Stimulated activated CD4-positive, alpha-beta T cell treated with anti-CD3 and anti-CD28 coated beads, Interleukin-4, amount 100 ng/mL, for 24 hours (primary cell): ENCODE measurements at regions not wholly inside any gene's neighbourhood (a gene's known extent, or its start where the extent isn't known, plus 50 kb on each side); places are given as distances from the start of the nearest gene placed in this dataset.

Experiments
- DNase-seq: peaks from one replicate; pipeline ENCODE4 v3.0.0-alpha.2; 2020

GRCh38 chr13:99911965-99912566, 59.5 kb downstream of the ZIC5 start:
- DNase-seq, result no peak

- no peak for DNase-seq
Observed at GRCh38 chr13:99911069-99911964, 60.2 kb downstream of the ZIC5 start.

GRCh38 chr13:99909836-99910619, 61.5 kb downstream of the ZIC5 start:
- no peak for DNase-seq

DNA sequence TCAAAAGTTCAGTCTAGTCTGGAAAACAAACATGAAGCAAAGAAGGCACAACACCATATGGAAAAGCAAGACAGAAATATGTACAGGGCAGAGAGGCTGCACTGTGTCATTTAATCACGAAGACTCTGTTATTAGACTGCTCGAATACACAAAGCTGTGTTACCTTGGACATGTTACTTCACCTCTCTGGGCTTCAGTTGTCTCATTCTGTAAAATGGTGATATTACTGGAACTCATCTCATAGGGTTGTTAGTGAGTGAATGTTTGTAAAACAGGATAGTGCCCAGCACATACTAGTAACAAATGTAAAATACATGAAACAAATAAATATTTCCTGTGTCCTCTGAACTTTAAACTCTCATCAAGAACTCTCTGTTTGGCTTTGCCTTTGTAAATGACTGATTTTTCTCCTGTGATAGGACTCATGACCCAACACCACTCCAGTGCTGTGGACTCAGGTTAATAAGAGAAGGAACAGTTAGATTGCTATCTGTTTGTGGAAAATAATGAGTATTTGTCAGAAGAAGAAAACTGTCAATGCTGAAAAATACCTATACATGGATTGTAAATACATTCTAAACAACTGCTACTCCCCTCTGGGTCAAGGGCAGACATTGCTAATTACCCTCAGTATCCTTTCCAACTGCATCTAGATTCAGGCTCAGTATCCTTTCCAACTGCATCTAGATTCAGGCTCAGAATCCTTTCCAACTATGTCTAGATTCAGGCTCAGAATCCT, 62.3 kb downstream of the ZIC5 start:
- DNase-seq, result no peak

- no peak for DNase-seq
Observed at GRCh38 chr13:99908140-99908803, 63.3 kb downstream of the ZIC5 start.

- no peak for DNase-seq
Observed at GRCh38 chr13:99907627-99908026, 63.9 kb downstream of the ZIC5 start.

DNA sequence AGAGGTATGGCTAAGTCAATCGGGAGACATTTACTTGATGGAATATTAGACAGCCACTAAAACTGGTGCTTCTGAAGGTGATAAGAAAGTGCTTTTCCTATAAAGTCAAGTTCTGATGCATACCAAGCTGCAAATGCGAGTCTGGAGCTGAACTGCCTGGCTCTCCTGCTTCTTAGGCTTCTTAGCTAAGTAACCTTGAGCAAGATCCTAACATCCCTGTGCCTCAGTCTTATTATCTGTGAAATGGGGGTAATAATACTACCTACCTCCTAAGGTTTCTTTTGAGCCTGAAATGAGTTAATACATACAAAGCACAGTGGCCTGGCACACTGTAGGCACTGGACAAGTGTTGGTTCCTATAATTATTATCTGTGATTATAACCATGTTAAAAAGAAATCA, 64.5 kb downstream of the ZIC5 start:
- no peak for DNase-seq

GRCh38 chr13:99905814-99906213, 65.8 kb downstream of the ZIC5 start:
- no peak for DNase-seq

GRCh38 chr13:99905224-99905623, 66.3 kb downstream of the ZIC5 start:
- no peak for DNase-seq

DNA sequence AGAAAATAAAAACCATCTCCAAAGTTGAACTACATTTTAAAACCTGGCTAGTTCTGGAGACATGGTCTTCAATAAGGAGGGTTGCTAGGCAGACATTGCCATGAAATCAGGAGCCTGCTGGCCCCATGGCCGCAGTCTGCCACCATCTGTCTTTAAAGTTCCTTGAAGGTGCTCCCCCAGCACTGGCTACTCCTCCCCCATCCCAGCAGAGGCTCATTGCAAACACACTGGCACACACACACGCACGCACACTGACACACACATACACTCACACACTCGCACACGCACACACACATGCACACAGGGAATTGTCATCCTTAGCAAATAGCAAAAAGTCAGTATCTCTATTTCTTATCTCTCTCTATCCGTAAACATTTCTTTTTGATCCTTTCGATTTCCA, 68.4 kb downstream of the ZIC5 start:
- no peak for DNase-seq

DNA sequence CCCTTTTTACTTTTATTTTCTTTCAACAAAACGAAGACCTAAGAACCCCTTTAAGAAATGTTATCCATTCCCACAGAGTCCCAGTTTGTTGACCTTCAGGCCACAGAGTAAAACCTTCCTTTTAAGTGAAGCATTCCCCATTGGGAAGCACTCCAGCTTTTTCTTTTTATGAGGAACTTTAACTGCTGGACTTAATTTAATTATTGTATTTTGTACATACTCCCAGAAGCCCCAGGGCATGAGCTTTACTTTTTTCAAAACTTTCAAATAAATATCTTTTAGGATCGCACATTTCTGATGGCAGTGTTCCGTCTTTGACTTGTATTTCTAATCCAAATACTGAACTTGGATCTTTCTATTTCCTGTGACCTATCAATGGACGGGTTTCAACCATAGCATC, 68.9 kb downstream of the ZIC5 start:
- no peak for DNase-seq

DNA sequence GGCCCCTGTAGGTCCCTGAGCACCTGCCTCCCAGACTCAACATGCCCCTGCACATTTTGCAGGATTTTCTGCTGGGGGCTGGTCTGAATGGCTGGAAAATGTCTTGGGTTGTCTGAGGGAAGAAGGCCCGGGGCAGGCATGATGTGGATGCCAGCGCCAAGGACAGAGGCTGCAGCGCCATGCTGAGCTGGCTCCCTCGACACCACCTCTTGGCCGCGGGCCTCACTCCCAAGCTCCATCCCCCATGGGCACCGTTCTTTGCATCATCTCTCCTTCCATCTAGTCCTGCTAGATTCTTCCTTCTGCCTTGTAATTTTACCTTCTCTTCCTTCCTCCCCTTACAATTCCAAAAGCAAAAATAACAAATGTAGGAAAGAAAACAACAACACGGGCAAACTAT, 70.6 kb downstream of the ZIC5 start:
- DNase-seq, result no peak

DNA sequence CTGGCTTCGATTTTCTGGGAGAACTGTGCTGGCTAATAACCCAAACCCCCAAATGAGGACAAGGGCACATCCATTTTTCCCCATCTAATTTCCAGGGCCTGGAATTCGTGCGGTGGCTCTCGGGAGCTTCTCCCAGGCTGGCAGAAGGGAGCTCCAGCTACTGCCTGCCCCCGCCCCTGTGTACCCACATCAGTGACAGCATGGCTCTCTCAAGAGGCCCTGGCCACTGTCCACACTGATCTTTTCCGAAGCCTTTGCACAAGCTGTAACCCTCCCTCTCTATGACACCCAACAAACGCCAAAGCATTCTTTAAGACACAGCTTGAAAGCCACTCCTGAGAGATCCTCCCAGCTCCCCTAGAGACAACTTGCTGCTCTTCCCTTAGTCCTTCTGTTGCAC, 73.1 kb downstream of the ZIC5 start:
- no peak for DNase-seq

DNA sequence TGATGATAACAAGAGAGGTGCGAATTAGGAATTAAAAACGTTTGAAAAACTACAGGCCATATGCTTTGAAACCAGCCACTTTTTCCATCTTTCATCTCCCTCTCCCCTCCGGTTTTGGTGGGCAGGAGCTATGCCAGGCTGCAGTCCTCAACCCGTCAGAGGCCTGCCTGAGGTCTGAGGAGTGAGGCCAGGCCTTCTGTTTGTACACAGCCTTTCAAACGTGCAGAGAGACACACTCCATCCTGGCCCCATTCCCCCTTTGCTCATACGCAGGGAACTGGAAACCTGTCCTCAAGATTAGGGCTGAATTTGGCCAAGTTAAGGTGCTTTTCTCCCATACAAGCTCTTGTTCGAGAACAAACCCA, 74.5 kb downstream of the ZIC5 start:
- DNase-seq, result no peak

- no peak for DNase-seq
Observed at GRCh38 chr13:99896369-99897075, 75.0 kb downstream of the ZIC5 start.

DNA sequence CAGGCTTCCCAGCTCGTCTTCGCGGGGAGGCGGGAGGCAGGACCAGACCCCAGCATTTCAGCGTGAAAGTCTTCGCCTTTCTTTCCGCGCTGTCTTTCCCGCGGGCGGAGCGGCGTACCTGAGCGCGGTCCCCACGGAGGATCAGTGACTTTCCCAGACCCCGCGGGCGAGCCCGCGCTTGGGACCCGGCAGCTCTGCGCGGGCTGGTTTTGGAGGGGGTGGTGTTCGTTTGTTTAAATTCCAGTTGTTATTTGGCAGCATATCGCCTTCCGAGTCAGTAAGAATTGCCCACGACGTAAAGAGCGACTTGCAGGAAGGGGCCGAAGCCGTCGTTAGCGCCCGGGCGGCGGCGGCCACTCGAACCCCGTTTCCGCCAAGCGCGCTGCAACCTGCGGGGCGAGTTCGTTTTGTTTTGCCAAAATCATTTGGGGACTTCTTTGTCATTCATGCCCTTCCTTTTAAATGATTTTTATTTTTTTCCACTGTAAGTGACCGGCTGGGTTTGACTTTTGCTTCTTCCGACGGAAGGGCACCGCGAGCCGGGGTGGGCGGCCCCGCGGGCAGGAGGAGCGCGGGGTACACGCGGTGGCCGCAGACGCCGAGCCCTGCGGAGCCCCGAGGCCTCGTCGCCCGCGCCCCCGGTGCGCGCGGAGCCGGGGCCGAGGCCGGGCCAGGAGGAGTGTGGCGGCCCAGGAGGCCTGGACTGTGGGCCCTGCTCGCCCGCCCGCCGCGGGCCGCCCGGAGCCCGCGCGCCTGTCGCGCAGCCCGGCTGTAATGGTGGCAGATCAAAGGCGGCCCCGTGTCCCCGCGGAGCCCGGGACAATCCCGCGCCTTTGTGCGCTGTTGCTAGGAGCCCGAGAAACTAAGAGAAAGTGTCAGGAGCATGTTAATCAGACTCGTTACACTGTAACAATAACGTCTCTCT, 75.9 kb downstream of the ZIC5 start:
- no peak for DNase-seq

DNA sequence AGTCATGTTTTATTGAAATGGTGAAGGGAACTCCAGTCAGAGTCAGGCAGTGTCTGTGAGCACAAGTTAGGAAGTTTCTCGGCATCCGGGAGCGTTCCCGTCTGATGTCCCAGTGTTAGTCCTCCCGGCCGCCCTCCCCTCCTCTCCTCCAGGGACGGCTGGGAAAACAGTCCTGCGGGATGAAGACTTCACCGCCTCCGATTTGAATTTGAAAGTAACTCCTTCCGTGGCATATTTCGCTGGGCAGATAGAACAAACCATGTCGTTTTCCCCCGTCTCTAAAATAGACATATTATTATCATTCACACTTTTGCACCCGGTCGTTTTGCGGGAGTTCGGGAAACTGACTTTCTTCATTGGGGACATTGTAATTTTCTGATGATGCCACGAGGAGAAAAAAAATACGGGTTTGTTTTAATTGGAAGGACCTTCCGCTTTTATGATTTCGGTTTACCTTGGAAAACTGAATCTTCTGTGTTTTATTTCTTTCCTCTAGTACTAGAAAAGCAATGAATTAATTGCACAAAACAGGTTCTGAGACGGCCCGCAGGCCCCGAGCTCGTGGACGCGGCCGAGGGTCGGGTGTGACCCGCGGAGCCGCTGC, 76.6 kb downstream of the ZIC5 start:
- DNase-seq, result no peak

GRCh38 chr13:99894105-99894839, 77.3 kb downstream of the ZIC5 start:
- no peak for DNase-seq

DNA sequence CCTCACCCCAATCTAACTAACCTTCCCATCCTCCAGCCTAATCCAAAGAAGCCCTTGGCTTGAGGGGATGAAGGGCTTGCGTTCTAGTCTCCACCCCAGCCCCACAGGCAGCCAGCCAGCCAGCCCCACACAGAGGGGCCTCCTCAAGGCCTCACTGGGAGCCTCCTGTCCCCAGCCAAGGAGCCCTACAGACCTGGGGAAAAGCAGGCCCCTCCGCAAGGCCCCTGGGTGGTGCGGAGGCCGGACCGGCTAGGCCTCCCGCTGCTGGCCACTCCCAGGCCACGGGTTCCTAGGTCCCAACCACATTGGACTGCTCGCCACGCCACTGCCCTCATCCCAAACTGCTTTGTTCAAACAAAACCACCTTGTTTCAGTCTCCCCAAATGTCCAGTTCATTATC, 78.0 kb downstream of the ZIC5 start:
- DNase-seq, result no peak
